GM21447 (cell line): ENCODE measurements at regions not wholly inside any gene's neighbourhood (a gene's known extent, or its start where the extent isn't known, plus 50 kb on each side); places are given as distances from the start of the nearest gene placed in this dataset.

Experiments used
- ATAC-seq: cut with Tn5 transposase; IDR thresholded peaks from one replicate; pipeline ENCODE4 v1.9.1; 2021; ENCODE audit not compliant: unreplicated experiment

GRCh38 chr6:143595251-143596036 is 82.3 kb upstream of the PHACTR2 start:
- ATAC-seq: no peak

DNA sequence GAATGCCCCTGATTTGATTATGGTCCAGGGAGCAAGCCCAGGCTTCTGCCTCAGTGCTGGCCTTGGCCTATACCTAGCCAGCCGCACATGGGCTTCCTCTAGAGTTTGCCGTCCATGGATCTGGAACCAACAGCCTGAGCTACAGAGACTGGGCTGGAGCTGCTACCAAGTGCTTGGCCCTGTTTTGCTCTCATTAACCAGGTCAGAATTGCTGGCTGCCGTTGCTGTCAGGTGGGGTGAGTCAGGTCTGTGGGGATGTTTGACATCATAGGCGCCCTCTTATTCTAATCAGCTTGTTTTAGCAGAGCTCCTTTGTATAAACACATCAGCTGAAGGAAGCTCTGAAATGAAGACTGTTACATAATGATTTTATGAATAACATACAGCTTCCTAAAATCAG is 83.1 kb upstream of the PHACTR2 start:
- no peak for ATAC-seq

DNA sequence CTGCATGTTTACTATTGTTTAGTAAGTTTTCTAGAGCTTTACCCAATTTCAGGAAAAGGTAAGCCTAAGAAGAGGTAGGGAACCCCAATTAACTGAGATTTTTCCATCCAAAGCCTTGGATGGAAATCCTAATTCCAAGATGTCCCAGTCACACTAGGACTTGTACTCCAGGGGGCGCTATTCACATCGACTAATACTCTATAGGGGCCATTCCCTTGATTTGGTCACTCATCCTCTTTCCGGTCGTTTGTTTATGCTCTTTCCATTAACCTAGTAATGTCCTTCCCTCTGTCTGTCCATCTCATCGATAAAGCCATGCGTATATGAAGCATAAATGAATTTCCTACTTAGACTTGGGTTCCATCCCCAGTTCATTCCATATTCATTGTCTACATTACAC is 80.8 kb upstream of the FUCA2 start:
- ATAC-seq: no peak

GRCh38 chr6:143591441-143591840 is 79.9 kb upstream of the FUCA2 start:
- ATAC-seq: no peak

GRCh38 chr6:143589162-143589561 is 77.6 kb upstream of the FUCA2 start:
- ATAC-seq: no peak

DNA sequence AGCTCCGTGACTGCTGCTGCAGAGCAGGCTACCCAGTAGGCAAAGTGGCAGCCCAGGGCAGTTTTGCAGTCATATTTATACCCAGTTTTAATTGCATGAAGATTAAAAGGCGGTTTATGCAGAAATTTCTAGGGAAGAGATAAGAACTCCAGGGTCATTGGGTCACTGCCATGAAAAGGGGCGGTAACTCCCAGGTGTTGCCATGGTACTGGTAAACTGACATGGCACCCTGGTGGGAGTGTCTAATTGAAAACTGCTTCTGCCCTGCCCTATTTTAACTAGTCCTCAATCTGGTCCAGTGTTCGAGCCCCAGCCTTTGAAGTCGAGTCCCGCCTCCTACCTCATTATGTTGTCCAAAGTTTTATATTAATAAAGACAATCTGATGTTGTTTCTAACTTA is 75.0 kb upstream of the FUCA2 start:
- no peak for ATAC-seq

- ATAC-seq: no peak
Measured at GRCh38 chr6:143585716-143586115, 74.2 kb upstream of the FUCA2 start.

- ATAC-seq: no peak
Measured at GRCh38 chr6:143585241-143585640, 73.7 kb upstream of the FUCA2 start.

GRCh38 chr6:143583542-143584327 is 72.2 kb upstream of the FUCA2 start:
- ATAC-seq: no peak

DNA sequence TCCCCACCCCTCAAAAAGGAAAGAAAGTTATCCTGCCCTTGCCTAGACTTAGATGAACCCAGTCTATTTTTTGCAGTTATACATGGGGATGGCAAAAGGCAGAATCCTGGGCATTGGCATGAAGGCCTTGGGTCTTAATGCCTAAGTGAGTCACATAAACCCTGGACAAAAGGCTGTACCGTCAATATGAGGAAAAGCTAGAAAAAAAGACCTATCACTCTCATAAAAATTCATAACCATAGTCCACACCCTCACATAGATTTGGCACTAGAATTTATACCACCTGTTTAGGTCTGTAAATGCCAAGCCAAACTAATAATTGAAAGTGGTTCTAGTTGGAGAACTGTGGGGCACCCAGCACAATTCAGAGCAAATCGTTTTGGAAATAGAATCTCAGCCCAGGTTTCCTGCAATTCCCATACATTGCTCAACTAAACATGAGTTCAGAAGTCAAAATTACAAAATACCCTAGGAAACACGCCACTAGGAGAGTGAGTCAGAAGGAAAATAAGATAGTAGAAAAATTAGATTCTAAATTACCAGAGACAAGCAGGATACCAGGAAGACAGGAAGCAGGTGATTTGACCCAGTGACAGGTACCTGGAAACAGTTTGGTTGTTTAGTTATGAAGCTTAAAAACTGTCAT is 70.4 kb upstream of the FUCA2 start:
- ATAC-seq: no peak

GRCh38 chr6:143579703-143580102 is 68.2 kb upstream of the FUCA2 start:
- no peak for ATAC-seq

GRCh38 chr6:143578054-143578453 is 66.5 kb upstream of the FUCA2 start:
- no peak for ATAC-seq

DNA sequence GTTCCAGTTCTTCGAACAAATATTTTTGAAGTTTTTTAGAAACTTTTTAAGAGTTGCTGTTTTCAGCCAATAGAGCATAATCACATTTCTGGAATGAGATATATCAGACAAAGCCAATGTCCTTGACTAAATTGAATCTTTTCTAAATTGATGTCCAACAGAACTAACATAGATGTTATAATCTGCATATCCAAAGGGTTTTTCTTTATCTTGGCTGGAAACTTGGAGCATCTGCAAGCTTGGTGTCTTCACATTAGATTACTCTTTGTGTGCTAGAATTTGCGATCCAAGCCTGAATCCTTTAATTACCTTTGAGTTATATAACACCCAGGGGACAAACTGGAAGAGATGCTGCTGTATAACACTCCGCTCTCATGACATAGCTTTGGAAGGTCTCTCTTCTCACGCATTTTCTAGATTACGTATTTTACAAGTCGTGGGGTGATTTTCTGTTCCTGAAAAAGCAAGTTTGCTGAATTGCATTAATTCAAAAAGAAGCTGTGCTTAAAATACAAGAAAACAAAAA is 64.4 kb upstream of the FUCA2 start:
- ATAC-seq: no peak

DNA sequence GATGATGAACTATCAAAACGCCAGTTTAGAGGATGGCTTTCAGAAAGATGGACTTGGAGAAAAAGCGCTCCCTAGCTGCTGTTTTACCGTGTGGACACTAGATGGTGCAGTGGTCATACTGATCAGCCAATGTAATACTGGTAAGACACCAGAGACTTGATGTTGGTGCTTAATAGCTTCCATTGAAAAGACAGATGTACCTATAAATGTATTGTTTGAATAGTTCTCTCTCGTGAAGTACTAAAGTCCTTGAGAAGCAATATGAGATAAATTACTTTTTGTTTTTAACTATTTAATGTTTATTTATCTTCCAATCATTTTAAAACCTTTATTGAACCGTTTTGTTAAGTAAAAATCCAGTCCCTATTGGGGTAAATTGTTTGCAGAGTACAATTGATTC is 63.9 kb upstream of the FUCA2 start:
- peak; percentile 97 for ATAC-seq

DNA sequence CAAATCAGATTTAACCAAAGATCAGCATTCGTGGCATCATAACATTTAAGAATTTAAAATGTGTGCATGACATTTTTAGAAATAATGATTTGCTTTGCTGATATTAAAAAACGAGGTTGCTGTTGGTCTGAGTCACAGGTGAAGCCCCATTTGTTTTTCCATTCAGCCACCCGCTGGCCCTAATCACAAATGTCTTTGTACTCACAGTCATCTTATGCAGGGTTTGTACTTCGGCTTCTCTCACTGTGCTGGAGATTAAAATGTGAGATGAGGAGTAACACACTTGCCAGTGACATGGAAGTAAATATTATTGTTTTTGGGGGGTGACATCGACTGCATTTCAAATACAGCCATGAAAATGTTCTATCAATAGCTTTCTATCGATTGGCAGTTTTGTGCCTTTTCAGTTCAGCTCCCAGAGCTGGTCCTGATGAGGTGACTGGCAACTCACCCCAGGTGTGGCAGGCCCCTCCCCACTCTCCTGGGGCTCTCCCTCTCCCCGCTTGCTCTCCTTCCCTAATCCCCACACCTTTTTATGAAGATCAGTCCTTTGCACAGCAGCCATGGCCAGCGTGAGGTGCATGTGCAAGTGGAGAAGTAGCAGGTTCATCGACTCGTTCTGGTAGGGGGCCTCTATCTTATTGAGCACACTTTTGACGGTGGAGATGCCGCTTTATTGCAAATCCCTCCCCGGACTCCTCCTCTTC is 58.8 kb upstream of the FUCA2 start:
- no peak for ATAC-seq

- ATAC-seq: no peak
Measured at GRCh38 chr6:143569040-143569439, 57.5 kb upstream of the FUCA2 start.

- no peak for ATAC-seq
Measured at GRCh38 chr6:143564484-143565017, 53.0 kb upstream of the FUCA2 start.

- no peak for ATAC-seq
Measured at GRCh38 chr6:143562143-143562542, 50.6 kb upstream of the FUCA2 start.
